GM23338 (cell line): ENCODE measurements at regions not wholly inside any gene's neighbourhood (a gene's known extent, or its start where the extent isn't known, plus 50 kb on each side); places are given as distances from the start of the nearest gene placed in this dataset.

Experiments
- CREB1 ChIP-seq: fragments of 250-450 bp; sonication (Bioruptor Pico); IDR thresholded peaks from 2 replicates; pipeline ENCODE4 v1.5.0; 2020; ENCODE audit warnings: low read depth, mild to moderate bottlenecking, moderate library complexity
- CTCF ChIP-seq, 2 experiments: fragments of 200-600 bp in 1 of 2; sonication (generic) in 1 of 2; conservative IDR thresholded peaks; 2 replicates each; pipeline versions ENCODE4 v1.5.1 to v1.6.1; 2016 to 2017; ENCODE audit warnings: antibody characterized with exemption in 2 of 2, low read depth in 2 of 2, mild to moderate bottlenecking in 2 of 2, moderate library complexity in 1 of 2
- ETS1 ChIP-seq: IDR thresholded peaks from 2 replicates; pipeline ENCODE4 v1.6.1; 2016; ENCODE audit warnings: antibody characterized with exemption
- EZH2 ChIP-seq: fragments of 200-600 bp; sonication (generic); IDR thresholded peaks from one replicate; pipeline ENCODE4 v1.8.0; 2017; ENCODE audit warnings: antibody characterized with exemption, mild to moderate bottlenecking, low read depth; ENCODE audit not compliant: unreplicated experiment
- EZH2phosphoT487 ChIP-seq: fragments of 200-600 bp; sonication (generic); IDR thresholded peaks from one replicate; pipeline ENCODE4 v1.8.1; 2018; ENCODE audit warnings: antibody characterized with exemption; ENCODE audit not compliant: unreplicated experiment
- JUNB ChIP-seq: IDR thresholded peaks from one replicate; pipeline ENCODE4 v1.6.1; 2016; ENCODE audit warnings: antibody characterized with exemption; ENCODE audit not compliant: unreplicated experiment
- POLR2AphosphoS5 ChIP-seq: IDR thresholded peaks from 2 replicates; pipeline ENCODE4 v1.6.1; 2016; ENCODE audit warnings: antibody characterized with exemption, low read depth
- REST ChIP-seq: IDR thresholded peaks from one replicate; pipeline ENCODE4 v1.6.1; 2018; ENCODE audit warnings: antibody characterized with exemption; ENCODE audit not compliant: unreplicated experiment
- STAT1 ChIP-seq: IDR thresholded peaks from one replicate; pipeline ENCODE4 v1.6.1; 2016; ENCODE audit warnings: antibody characterized with exemption; ENCODE audit not compliant: unreplicated experiment
- ZNF331 ChIP-seq: fragments of 250-450 bp; sonication (Bioruptor Pico); IDR thresholded peaks from 2 replicates; pipeline ENCODE4 v1.5.0; 2020; ENCODE audit warnings: low read depth, mild to moderate bottlenecking, moderate library complexity

GRCh38 chr12:33125755-33126154, 229.2 kb upstream of the PKP2 start:
- TF ChIP-seq CTCF (conservative IDR thresholded peaks at IDR 0.05; ENCODE audit: low read depth in 2 of 2) (no peak), POLR2AphosphoS5 (no peak), REST (no peak), EZH2phosphoT487 (no peak), EZH2 (no peak), ETS1 (no peak), ZNF331 (CRISPR knock-in tag) (no peak), STAT1 (no peak), JUNB (no peak), CREB1 (CRISPR knock-in tag) (no peak)
